HG03558 (cell line): ENCODE measurements at regions not wholly inside any gene's neighbourhood (a gene's known extent, or its start where the extent isn't known, plus 50 kb on each side); places are given as distances from the start of the nearest gene placed in this dataset.

Source experiments
- ATAC-seq: cut with Tn5 transposase; IDR thresholded peaks from one replicate; pipeline ENCODE4 v1.9.1; 2021; ENCODE audit warnings: moderate number of reproducible peaks; ENCODE audit not compliant: unreplicated experiment; ENCODE audit errors: extremely low read depth

GRCh38 chr15:46460431-46461094 lies 825.7 kb downstream of the SQOR start:
- no peak for ATAC-seq

DNA sequence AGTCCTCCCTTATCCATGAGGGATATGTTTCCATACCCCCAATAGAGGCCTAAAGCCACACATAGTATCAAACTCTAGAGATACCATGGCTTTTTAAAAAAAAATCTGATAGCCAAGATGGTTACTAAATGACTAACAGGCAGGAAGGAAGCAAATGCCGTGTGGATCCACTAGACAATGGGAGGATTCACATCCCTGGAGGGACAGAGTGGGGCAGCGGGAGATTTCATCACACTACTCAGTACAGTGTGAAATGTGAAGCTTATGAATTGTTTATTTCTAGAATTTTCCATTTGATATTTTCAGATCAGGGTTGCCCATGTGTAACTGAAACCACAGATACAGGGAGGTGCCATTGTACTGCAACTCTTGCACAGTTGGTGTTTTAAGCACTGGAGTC lies 826.6 kb downstream of the SQOR start:
- no peak for ATAC-seq

DNA sequence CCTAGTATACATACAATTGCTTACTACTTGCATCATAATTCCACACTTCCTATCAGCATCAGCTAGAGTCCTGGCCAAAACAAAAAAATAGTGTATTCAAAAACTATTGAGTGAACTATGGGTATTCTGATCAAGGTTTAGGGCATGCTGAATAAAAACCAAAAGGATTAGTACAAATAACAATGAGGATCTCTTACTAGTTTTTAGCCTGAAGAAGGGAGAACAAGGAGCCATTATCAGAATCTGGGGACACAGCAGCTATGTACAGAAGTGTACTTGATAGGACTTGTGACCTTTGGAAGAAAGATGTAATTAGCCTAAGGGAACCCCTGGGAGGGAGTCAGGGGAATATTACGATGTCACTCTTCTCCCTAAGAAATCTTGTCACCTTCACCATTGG lies 832.2 kb downstream of the SQOR start:
- ATAC-seq: no peak

- ATAC-seq: no peak
Observed at GRCh38 chr15:46471096-46471495, 836.3 kb downstream of the SQOR start.

- no peak for ATAC-seq
Observed at GRCh38 chr15:46489276-46489675, 854.4 kb downstream of the SQOR start.

DNA sequence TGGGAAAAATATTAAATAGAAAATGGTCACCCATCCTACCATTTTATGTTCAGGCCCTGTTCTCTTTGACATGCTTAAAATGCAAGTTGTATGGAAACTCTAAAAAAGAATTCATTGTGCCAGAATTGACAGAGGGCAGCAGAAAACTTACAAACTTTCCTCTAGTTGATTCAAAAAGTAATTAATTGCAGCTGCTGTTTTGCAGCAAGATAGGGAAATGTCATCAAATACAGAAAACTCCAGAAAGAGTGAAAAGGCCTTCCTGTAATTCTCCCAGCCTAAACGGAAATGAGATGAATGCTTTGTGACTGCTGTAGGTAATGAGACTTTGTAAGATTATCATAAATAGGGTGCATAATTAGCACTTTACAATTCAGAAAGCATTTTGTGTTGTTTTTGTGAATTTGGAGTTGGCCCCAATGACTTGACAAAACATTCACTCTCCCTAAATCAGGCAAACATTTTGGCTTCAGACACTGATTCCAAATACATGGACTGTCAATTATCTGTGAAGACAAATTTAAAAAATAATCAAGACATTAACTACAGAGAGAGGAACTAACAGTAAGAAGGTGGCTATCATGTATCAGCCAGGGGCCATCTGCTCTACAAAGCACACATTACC lies 861.8 kb downstream of the SQOR start:
- ATAC-seq: no peak

DNA sequence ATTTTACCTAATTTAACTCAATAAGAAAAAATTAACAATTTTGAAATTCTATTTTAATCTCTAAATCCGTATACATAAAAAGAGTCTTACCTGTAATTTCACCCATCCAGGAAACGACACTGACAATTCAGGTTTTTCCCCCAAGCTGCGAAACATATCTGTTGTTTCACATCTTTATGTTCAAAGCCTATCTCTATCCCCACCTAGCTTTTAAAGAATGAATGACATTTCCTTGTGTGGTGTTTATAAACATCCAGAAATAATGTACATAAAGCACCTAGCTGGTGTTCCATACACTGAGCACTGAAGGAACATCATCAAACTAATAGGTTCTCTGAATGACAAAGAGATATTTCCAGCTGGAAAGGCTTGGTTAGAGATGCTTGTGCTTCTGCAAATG lies 867.8 kb downstream of the SQOR start:
- ATAC-seq: no peak

GRCh38 chr15:46518381-46518780 lies 883.6 kb downstream of the SQOR start:
- no peak for ATAC-seq

GRCh38 chr15:46523701-46524100 lies 888.9 kb downstream of the SQOR start:
- ATAC-seq: no peak

DNA sequence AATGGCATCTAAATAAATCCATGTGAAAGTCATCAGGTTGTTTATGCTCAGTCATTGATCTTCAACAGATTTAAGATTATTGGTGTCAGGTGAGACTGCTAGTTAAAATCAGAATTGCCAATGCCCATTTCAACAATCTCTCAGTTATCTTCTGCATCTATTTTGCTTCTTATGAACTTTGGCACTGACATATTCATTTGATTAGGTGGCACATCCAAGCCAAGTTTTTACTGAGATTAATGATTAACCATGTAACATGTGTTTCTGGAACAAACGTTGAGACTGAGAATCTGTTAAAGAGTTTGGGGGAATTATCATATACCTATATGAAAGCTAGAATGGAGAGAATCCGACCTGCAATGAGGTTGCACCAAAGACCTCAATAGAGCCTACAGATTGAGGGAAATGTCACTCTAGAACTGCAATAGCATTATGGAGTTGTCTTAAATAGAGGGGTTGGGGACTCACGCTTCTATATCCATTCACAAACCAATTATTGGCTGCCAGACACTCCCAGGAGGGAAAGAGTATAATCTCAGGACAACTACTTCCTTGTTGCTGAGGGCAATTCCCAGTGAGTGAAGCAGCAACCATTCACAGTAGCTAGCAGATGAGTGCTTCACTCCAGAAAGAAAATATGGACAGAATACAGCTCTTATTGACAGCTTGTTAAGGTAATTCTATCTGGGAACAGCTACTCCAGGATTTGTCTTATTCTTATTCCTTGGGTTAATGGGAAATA lies 891.3 kb downstream of the SQOR start:
- no peak for ATAC-seq

GRCh38 chr15:46526726-46527110 lies 891.9 kb downstream of the SQOR start:
- ATAC-seq: no peak

DNA sequence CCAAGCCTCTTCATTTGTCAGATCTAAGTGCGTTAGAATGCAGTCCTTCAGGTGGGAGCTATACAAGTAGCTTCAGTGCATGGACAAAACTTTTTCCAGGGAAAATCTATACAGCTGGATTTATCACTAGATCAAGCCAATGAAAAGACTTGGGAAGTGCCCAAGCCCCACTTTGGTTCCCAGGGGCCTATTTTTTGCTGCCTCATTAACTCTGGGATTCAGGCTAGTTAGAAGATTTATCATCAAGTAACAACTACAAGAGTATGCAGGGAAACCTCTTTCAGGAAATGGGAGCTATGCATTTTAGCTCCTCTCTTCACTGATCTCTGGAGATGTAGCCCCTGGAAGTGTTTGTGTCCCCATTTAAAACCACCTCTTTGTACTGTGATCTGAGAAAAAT lies 908.8 kb downstream of the SQOR start:
- ATAC-seq: no peak

- ATAC-seq: no peak
Observed at GRCh38 chr15:46548989-46549388, 914.2 kb downstream of the SQOR start.

DNA sequence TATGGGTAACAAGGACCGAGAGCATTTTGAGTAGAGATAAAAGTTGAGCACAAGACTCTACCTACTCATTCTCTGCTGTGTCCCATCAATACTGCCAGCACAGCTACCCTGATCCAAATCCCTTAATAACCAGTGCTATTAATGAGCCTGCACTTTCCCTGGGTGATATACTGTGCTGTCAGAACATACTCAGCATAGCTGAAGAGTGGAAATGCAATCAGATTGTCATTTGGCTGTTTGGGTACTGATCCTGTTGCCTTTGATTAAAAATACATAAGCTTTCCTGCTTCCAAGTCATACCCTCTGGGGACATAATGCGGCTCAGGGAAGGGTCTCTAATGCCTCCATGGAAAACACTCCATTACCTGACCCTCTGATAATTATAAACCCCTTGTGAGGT lies 917.5 kb downstream of the SQOR start:
- no peak for ATAC-seq

DNA sequence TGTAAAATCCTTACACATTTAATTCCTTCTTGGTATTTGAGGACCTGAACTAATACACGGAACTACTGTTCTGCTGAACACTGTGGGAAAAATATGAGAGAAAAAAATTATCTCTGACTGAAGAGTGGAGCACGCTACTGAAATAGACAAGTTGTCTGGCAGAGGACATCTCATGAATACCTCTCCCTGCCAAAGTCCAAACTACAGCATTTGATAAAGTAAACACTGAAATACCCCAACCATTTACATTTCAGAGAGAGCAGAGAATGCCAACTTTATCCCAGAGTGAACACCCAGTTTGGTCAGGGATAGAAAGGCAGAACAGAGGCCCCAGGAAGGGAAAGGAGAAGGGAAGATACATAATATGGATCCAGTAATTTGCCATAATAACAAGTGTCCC lies 920.7 kb downstream of the SQOR start:
- no peak for ATAC-seq

DNA sequence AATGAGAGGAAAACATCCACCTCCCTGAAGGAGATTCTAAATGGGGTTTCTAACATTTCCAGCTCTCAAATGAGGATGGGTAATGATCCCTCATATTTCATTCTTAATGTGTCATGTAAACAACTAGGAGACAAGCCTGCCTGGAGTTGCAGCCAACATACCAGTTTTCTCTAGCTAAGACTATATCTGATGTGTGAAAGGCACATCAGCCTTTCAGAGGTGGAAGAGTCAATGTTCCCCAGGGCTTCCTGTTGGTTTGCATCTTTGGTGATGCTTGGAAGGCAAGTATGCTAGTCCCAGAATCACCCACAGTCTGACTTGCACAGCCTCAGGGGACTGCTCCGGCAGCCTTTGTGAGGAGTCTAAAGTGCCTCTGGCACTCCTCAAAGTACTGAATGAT lies 921.2 kb downstream of the SQOR start:
- no peak for ATAC-seq

DNA sequence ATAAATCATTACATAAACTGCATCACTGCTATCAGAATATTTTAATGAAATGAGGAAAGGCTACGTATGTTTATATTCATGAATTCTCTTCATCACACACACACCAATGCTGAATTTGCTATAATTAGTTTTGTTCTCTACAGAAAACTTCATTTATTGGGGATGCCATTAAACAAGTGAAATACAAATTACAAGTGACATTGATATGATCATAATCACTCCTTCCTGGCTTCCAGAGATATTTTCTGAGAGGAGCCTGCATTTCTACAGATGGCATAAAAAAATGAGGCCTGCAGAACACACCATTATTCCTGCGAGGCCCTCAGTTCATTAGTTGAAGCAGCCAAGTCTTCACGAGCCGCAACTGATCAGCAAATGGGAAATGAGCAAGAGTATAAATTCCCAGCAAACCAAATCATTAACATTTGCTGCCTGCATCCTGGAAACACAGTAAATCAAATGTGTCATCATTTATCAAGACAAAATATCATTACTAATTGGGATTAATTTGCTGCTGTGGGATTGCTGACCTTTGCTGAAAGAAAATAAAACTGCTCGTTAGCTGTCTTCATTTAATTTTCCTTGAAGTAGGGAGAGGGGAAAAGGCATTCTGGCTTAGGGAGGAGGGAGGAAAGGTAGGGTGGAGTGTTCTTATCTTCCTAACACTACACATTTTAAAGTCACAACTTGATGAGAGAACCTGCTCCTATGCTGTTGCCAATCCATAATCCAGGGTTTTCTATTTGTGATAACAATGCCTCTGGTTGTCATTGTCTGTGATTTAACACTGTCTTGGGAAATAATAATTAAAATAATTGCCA lies 921.9 kb downstream of the SQOR start:
- no peak for ATAC-seq

- no peak for ATAC-seq
Observed at GRCh38 chr15:46567968-46568367, 933.1 kb downstream of the SQOR start.

DNA sequence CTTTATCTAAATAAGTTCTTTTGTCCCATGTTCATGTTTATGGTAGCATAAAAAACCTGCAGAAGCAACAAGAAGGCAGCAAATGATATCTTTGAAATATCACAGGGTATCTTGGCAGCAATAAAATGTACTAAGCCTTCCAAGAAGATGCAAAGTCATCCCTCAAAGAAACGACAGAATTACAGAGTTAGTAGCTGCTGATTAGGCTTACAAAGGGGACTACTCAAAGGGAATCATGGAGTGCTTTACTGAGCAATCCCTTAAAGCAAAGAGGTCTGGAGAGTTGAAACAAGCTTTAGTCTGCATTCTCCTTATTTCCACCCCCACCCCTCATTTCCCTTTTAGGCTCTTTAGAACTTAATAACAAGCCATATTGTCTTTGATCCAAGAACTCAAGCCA lies 935.0 kb downstream of the SQOR start:
- ATAC-seq: no peak

GRCh38 chr15:46576646-46577395 lies 942.0 kb downstream of the SQOR start:
- ATAC-seq: no peak
